Epidermal melanocyte (primary cell): ENCODE measurements at regions not wholly inside any gene's neighbourhood (a gene's known extent, or its start where the extent isn't known, plus 50 kb on each side); places are given as distances from the start of the nearest gene placed in this dataset.

Experiments used
- DNase-seq: peaks from one replicate; pipeline ENCODE4 v3.0.0; 2011; ENCODE audit warnings: low spot score; ENCODE audit not compliant: insufficient read length

GRCh38 chr22:49271831-49272230 is 555.8 kb downstream of the BRD1 start:
- DNase-seq, result no peak

- DNase-seq, result no peak
These were observed 556.3 kb downstream of the BRD1 start for GRCh38 chr22:49271369-49271727.

- no peak for DNase-seq
These were observed 556.9 kb downstream of the BRD1 start for GRCh38 chr22:49270595-49271368.

GRCh38 chr22:49269928-49270327 is 557.7 kb downstream of the BRD1 start:
- DNase-seq, result no peak

- no peak for DNase-seq
These were observed 558.3 kb downstream of the BRD1 start for GRCh38 chr22:49269371-49269770.

GRCh38 chr22:49268924-49269323 is 558.7 kb downstream of the BRD1 start:
- DNase-seq, result no peak

GRCh38 chr22:49267996-49268395 is 559.7 kb downstream of the BRD1 start:
- no peak for DNase-seq

GRCh38 chr22:49266561-49267519 is 560.8 kb downstream of the BRD1 start:
- DNase-seq, result no peak

- no peak for DNase-seq
These were observed 563.0 kb downstream of the BRD1 start for GRCh38 chr22:49264696-49265095.

- DNase-seq, result no peak
These were observed 564.6 kb downstream of the BRD1 start for GRCh38 chr22:49263101-49263500.

GRCh38 chr22:49262167-49262566 is 565.5 kb downstream of the BRD1 start:
- no peak for DNase-seq

GRCh38 chr22:49261616-49262015 is 566.1 kb downstream of the BRD1 start:
- DNase-seq, result no peak

GRCh38 chr22:49260681-49261580 is 566.7 kb downstream of the BRD1 start:
- DNase-seq, result no peak

GRCh38 chr22:49259839-49260615 is 567.6 kb downstream of the BRD1 start:
- no peak for DNase-seq

GRCh38 chr22:49258107-49259010 is 569.3 kb downstream of the BRD1 start:
- DNase-seq, result no peak

GRCh38 chr22:49257551-49257961 is 570.1 kb downstream of the BRD1 start:
- no peak for DNase-seq

- DNase-seq, result no peak
These were observed 571.8 kb downstream of the BRD1 start for GRCh38 chr22:49255741-49256318.

- no peak for DNase-seq
These were observed 572.5 kb downstream of the BRD1 start for GRCh38 chr22:49255154-49255553.

GRCh38 chr22:49253656-49254055 is 574.0 kb downstream of the BRD1 start:
- DNase-seq, result no peak
